Neuronal stem cell (in vitro differentiated cells): ENCODE measurements at regions not wholly inside any gene's neighbourhood (a gene's known extent, or its start where the extent isn't known, plus 50 kb on each side); places are given as distances from the start of the nearest gene placed in this dataset.

Experiments
- DNase-seq: peaks from one replicate; pipeline ENCODE4 v3.0.0-alpha.2; 2013; ENCODE audit warnings: low spot score
- H2AFZ ChIP-seq: one replicate; pipeline ENCODE4 v1.6.1; 2013; ENCODE audit warnings: mild to moderate bottlenecking, low read length, inconsistent platforms
- H2AK5ac ChIP-seq: 2 replicates; pipeline ENCODE4 v1.6.1; 2013; ENCODE audit warnings: low read depth, mild to moderate bottlenecking, inconsistent platforms, low read length, moderate library complexity, mixed read lengths
- H2BK120ac ChIP-seq: 2 replicates; pipeline ENCODE4 v1.6.1; 2013; ENCODE audit warnings: low read depth, mild to moderate bottlenecking, inconsistent platforms, low read length, moderate library complexity, mixed read lengths
- H2BK12ac ChIP-seq: one replicate; pipeline ENCODE4 v1.6.1; 2013; ENCODE audit warnings: low read length, inconsistent platforms
- H2BK15ac ChIP-seq: 2 replicates; pipeline ENCODE4 v1.6.1; 2013; ENCODE audit warnings: mild to moderate bottlenecking, low read length, inconsistent platforms, mixed read lengths
- H2BK5ac ChIP-seq: one replicate; pipeline ENCODE4 v1.6.1; 2013; ENCODE audit warnings: inconsistent platforms, mild to moderate bottlenecking, low read length, moderate library complexity
- H3K14ac ChIP-seq: one replicate; pipeline ENCODE4 v1.6.1; 2013; ENCODE audit warnings: low read length, inconsistent platforms
- H3K18ac ChIP-seq: 2 replicates; pipeline ENCODE4 v1.6.1; 2013; ENCODE audit warnings: low read length, inconsistent platforms
- H3K23ac ChIP-seq: 2 replicates; pipeline ENCODE4 v1.6.1; 2013; ENCODE audit warnings: low read depth, mild to moderate bottlenecking, mixed read lengths, low read length, inconsistent platforms; ENCODE audit not compliant: poor library complexity
- H3K27ac ChIP-seq: replicated peaks from 3 replicates; pipeline ENCODE4 v1.5.1; 2013; ENCODE audit warnings: low read length, inconsistent platforms
- H3K27me3 ChIP-seq, 3 experiments: 2 replicates each; pipeline ENCODE4 v1.6.1; 2013; ENCODE audit warnings: low read length in 3 of 3, mild to moderate bottlenecking in 2 of 3, inconsistent platforms in 1 of 3, low read depth in 1 of 3, mixed read lengths in 1 of 3, moderate library complexity in 1 of 3; ENCODE audit not compliant: control insufficient read depth in 3 of 3, insufficient read depth in 3 of 3
- H3K36me3 ChIP-seq, 2 donors: replicated peaks in 1 of 2; 2 replicates each; pipeline ENCODE4 v1.6.1; 2013; ENCODE audit warnings: low read length in 2 of 2; ENCODE audit not compliant: control insufficient read depth in 2 of 2, insufficient read depth in 2 of 2
- H3K4ac ChIP-seq: 2 replicates; pipeline ENCODE4 v1.6.1; 2013; ENCODE audit warnings: inconsistent platforms, mild to moderate bottlenecking, low read length, moderate library complexity
- H3K4me1 ChIP-seq, 2 donors: 1 replicate in 1 of 2; 2 replicates in 1 of 2; pipeline ENCODE4 v1.6.1; 2013; ENCODE audit warnings: low read length in 2 of 2, low read depth in 1 of 2; ENCODE audit not compliant: control insufficient read depth in 2 of 2, insufficient read depth in 1 of 2
- H3K4me2 ChIP-seq: one replicate; pipeline ENCODE4 v1.6.1; 2013; ENCODE audit warnings: mild to moderate bottlenecking, low read length, inconsistent platforms; ENCODE audit not compliant: insufficient read depth, poor library complexity, severe bottlenecking
- H3K4me3 ChIP-seq, 2 donors: 2 replicates each; pipeline ENCODE4 v1.5.1; 2013; ENCODE audit warnings: low read length in 2 of 2, mild to moderate bottlenecking in 2 of 2, inconsistent platforms in 1 of 2, moderate library complexity in 1 of 2
- H3K79me1 ChIP-seq: one replicate; pipeline ENCODE4 v1.6.1; 2013; ENCODE audit warnings: low read depth, mild to moderate bottlenecking, inconsistent platforms, low read length, moderate library complexity
- H3K9ac ChIP-seq: one replicate; pipeline ENCODE4 v1.6.1; 2013; ENCODE audit warnings: mild to moderate bottlenecking, low read depth, low read length, inconsistent platforms; ENCODE audit not compliant: poor library complexity
- H3K9me3 ChIP-seq, 2 donors: replicated peaks in 1 of 2; 2 replicates each; pipeline versions ENCODE3 to v1.6.1; 2013; ENCODE audit warnings: low read length in 2 of 2, mild to moderate bottlenecking in 2 of 2, inconsistent platforms in 1 of 2, low read depth in 1 of 2, mixed read lengths in 1 of 2, moderate library complexity in 1 of 2; ENCODE audit not compliant: control insufficient read depth in 2 of 2, insufficient read depth in 1 of 2
- H4K8ac ChIP-seq: one replicate; pipeline ENCODE4 v1.6.1; 2013; ENCODE audit warnings: low read depth, mild to moderate bottlenecking, inconsistent platforms, low read length, moderate library complexity
- H4K91ac ChIP-seq: one replicate; pipeline ENCODE4 v1.6.1; 2013; ENCODE audit warnings: low read length, low read depth, mild to moderate bottlenecking, inconsistent platforms; ENCODE audit not compliant: poor library complexity
- WGBS, 2 donors: extraction: QIAGEN DNeasy Blood & Tissue Kit; methylation state at CpG; one replicate each; pipeline ENCODE4 v1.1.7; 2013; ENCODE audit warnings: missing lambda C conversion rate in 2 of 2, mixed read lengths in 1 of 2; ENCODE audit not compliant: insufficient read length in 2 of 2, insufficient replicate concordance in 1 of 2; ENCODE audit errors: extremely low coverage in 2 of 2; 5-methylcytosine and 5-hydroxymethylcytosine counted together

DNA sequence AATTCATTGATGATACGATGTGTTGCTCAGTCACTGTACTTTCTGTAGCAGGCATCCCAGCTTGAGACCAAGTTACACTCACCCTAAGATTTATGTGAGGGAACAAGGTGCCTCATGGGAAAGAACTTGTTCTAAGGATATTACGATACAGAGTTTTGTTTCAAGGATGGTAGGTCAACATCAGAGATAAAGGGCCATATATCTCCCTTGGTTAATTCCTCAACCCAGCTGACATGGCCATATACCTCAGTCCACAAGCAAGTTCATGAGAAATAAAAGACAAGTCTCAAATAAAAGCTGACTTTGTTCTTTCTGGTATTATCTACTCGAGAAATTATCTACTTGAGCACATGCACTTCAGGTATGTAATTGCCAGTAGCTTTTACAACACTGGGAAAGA is 1535.9 kb upstream of the IGFBP7 start:
- Histone ChIP-seq H2BK15ac (no peak overlapping the region), H3K27ac (no peak overlapping the region), H2BK12ac (no peak overlapping the region), H2AFZ (no peak overlapping the region), H4K91ac (no peak overlapping the region), H3K4ac (no peak overlapping the region), H3K23ac (no peak overlapping the region), H3K36me3 (no peaks in the 10 kb centered on the region), H2BK5ac (no peak overlapping the region), H3K79me1 (no peaks in the 10 kb centered on the region), H3K9me3 (no peaks in the 10 kb centered on the region), H3K14ac (no peak overlapping the region), H3K4me1 (no peaks in the 10 kb centered on the region), H2BK120ac (no peak overlapping the region), H3K4me3 (no peak overlapping the region), H3K9ac (no peak overlapping the region), H2AK5ac (no peak overlapping the region), H3K4me2 (no peak overlapping the region), H4K8ac (no peak overlapping the region), H3K18ac (no peak overlapping the region), H3K27me3 (no peaks in the 10 kb centered on the region)
- DNase-seq: no peak
- WGBS, 2 donors: no CpG with 5 or more reads among the region's 3 CpGs

DNA sequence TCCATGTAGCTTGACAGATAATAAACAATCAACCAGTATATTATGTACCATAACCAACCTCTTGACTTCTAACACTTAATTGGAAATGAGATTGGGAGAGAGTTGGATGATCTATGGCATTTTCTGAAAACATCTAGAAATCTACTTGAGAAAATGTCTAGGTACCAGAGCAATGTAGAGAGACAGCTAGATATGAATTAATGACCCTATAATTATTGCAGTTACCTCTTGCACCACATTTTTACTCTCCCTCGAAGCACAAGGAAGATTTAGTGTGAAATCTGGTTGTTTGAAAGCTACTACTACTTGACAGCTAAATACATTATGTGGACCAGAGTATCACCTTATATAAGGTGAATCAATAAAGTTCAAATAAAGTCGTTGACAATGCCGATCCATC is 1534.4 kb upstream of the IGFBP7 start:
- no peak overlapping the region for H4K91ac ChIP-seq
- WGBS, 2 donors: no CpG with 5 or more reads among the region's 3 CpGs

DNA sequence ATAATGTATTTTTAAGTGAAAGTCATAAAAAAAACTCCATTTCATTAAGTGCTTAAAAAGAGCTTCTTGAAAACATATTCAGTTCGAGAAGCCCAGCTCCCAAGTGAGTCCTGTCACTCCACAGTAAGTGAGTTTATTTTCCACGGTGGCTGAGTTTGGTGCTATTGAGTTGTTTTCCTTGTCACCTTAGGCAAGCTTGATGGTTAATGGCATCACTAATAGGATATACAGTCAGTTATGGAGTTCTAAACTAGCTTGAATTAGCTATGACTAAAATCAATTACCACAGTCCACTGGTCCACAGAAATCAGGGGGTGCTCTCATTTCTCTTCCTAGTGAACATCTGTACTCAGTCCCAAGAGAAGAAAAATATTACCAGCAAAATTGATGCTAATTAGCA is 1526.2 kb upstream of the IGFBP7 start:
- Histone ChIP-seq H2BK12ac (no peak overlapping the region), H3K27me3 (no peaks in the 10 kb centered on the region), H3K14ac (no peak overlapping the region), H3K4me3 (no peak overlapping the region), H3K23ac (no peak overlapping the region), H2AFZ (no peak overlapping the region), H4K91ac (no peak overlapping the region), H3K4me1 (no peaks in the 10 kb centered on the region), H2BK15ac (no peak overlapping the region), H3K27ac (no peak overlapping the region), H3K9me3 (no peaks in the 10 kb centered on the region), H4K8ac (no peak overlapping the region), H3K36me3 (no peaks in the 10 kb centered on the region), H2AK5ac (no peak overlapping the region), H2BK5ac (no peak overlapping the region), H3K4me2 (no peak overlapping the region), H3K18ac (no peak overlapping the region), H3K79me1 (no peaks in the 10 kb centered on the region), H3K4ac (no peak overlapping the region), H2BK120ac (no peak overlapping the region), H3K9ac (no peak overlapping the region)
- WGBS, 2 donors: no CpG with 5 or more reads among the region's 2 CpGs
- DNase-seq: no peak

More for the DNA sequence above, 1534.4 kb upstream of the IGFBP7 start:
- Histone ChIP-seq H3K9ac (no peak overlapping the region), H3K4me3 (no peak overlapping the region), H3K36me3 (no peaks in the 10 kb centered on the region), H2BK12ac (no peak overlapping the region), H3K4ac (no peak overlapping the region), H2BK15ac (no peak overlapping the region), H2AK5ac (no peak overlapping the region), H2AFZ (no peak overlapping the region), H3K4me2 (no peak overlapping the region), H3K18ac (no peak overlapping the region), H3K27ac (no peak overlapping the region), H3K23ac (no peak overlapping the region), H3K4me1 (no peaks in the 10 kb centered on the region), H3K14ac (no peak overlapping the region), H3K9me3 (no peaks in the 10 kb centered on the region), H3K27me3 (no peaks in the 10 kb centered on the region), H2BK5ac (no peak overlapping the region), H4K8ac (no peak overlapping the region), H2BK120ac (no peak overlapping the region), H3K79me1 (no peaks in the 10 kb centered on the region)
- no peak for DNase-seq

DNA sequence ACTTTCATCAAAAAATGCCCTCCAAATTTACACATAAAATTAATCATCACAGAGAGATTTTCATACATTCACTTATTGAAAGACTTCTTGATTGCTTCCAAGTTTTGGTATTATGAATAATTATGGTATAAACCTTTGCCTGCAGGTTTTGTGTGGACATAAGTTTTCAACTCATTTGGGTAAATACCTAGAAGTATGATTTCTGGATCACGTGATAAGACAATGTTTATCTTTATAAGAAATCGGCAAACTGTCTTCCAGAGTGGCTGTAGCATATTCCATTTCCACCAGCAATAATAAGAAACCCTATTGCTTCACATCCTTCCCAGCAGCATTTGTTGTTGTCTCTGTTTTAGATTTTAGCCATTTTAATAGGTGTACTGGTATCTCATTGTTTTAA is 1507.0 kb upstream of the IGFBP7 start:
- H2AK5ac ChIP-seq: no peak overlapping the region
- no peak overlapping the region for H3K14ac ChIP-seq
- no peak overlapping the region for H4K91ac ChIP-seq
- H2BK120ac ChIP-seq: no peak overlapping the region
- H3K4me2 ChIP-seq: no peak overlapping the region
- no CpG with 5 or more reads among the region's 2 CpGs for WGBS, 2 donors
- H2BK5ac ChIP-seq: no peak overlapping the region
- H3K23ac ChIP-seq: no peak overlapping the region
- H4K8ac ChIP-seq: no peak overlapping the region
- no peak overlapping the region for H3K4ac ChIP-seq
- H3K36me3 ChIP-seq: no peaks in the 10 kb centered on the region
- no peaks in the 10 kb centered on the region for H3K9me3 ChIP-seq
- H2AFZ ChIP-seq: no peak overlapping the region
- H2BK15ac ChIP-seq: no peak overlapping the region
- no peaks in the 10 kb centered on the region for H3K4me1 ChIP-seq
- H3K27ac ChIP-seq: no peak overlapping the region
- H3K4me3 ChIP-seq: no peak overlapping the region
- no peaks in the 10 kb centered on the region for H3K79me1 ChIP-seq
- no peak overlapping the region for H3K18ac ChIP-seq
- H2BK12ac ChIP-seq: no peak overlapping the region
- H3K27me3 ChIP-seq: no peaks in the 10 kb centered on the region
- DNase-seq: no peak
- no peak overlapping the region for H3K9ac ChIP-seq
